AG04449 (cell line): ENCODE measurements at regions not wholly inside any gene's neighbourhood (a gene's known extent, or its start where the extent isn't known, plus 50 kb on each side); places are given as distances from the start of the nearest gene placed in this dataset.

ENCODE experiments used
- CTCF ChIA-PET: fragments of 350-600 bp; formaldehyde crosslinking; extraction: SDS; loops from one replicate; lab custom pipeline; 2021; ENCODE audit warnings: antibody characterized with exemption; lab: Yijun Ruan, JAX
- POLR2A ChIA-PET: fragments of 400-600, 350-600 bp; formaldehyde crosslinking; extraction: SDS; loops from one replicate; lab custom pipeline; 2020; ENCODE audit warnings: antibody characterized with exemption, inconsistent platforms; lab: Yijun Ruan, JAX
- DNase-seq: peaks from one replicate; pipeline ENCODE4 v3.0.0-alpha.2; 2010; ENCODE audit warnings: low read depth, low spot score
- H3K4me3 ChIP-seq: 2 replicates; pipeline ENCODE4 v1.5.1; 2011; ENCODE audit warnings: low read depth, mild to moderate bottlenecking, control low read depth, low read length
- CTCF ChIP-seq: IDR thresholded peaks from one replicate; pipeline ENCODE4 v1.5.1; 2011; ENCODE audit warnings: mild to moderate bottlenecking, moderate library complexity, low read length, control low read depth, inconsistent platforms; ENCODE audit not compliant: insufficient read depth; ENCODE audit errors: missing control alignments

DNA sequence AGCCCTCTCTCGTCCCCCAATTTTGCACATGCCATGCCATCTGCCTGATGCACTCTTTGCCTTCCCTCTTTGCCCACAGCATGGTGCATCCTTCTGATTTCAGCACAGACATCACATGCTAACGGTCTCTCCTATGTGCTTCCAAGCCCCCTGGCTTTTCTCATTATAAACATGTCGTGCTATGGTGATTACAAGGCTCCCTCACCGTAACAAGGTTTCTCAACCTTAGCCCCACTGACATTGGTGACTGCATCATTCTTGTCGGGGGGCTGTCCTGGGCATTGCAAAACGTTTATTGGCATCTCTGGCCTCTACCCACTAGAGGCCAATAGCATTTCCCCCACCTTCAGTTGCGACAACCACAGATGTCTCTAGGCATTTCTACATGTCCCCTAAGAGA is 187.2 kb downstream of the TFAP2C start:
- POLR2A ChIA-PET = no interaction called here
- CTCF ChIA-PET = no interaction called here
- TF ChIP-seq CTCF = no peak
- no peak for DNase-seq
- H3K4me3 ChIP-seq = no peak overlapping the region

GRCh38 chr20:56817780-56818675 is 188.9 kb downstream of the TFAP2C start:
- POLR2A ChIA-PET = no interaction called here
- no peak overlapping the region for H3K4me3 ChIP-seq
- TF ChIP-seq CTCF = no peak
- CTCF ChIA-PET = no interaction called here
- no peak for DNase-seq

DNA sequence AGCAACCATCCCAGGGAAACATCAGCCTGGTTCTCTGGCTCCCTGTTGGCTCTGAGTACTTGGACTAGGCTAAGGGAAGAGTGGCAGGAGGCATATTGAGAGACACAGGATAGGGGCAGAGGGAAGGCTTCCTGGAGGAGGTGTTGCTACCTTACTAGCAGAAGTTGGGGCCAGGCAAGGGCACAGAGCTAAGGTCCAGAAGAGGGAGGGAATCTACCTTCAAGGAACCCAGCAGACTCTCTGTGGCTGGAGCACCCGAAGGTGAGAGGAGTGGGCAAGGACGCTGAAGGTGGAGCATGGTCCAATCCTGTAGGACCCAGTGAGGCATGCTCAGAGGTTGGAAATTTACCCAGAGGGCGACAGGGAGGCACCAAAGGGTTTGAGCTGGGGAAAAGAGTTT is 191.9 kb downstream of the TFAP2C start:
- POLR2A ChIA-PET = no interaction called here
- H3K4me3 ChIP-seq = no peak overlapping the region
- TF ChIP-seq CTCF = no peak
- no peak for DNase-seq
- CTCF ChIA-PET = no interaction called here

DNA sequence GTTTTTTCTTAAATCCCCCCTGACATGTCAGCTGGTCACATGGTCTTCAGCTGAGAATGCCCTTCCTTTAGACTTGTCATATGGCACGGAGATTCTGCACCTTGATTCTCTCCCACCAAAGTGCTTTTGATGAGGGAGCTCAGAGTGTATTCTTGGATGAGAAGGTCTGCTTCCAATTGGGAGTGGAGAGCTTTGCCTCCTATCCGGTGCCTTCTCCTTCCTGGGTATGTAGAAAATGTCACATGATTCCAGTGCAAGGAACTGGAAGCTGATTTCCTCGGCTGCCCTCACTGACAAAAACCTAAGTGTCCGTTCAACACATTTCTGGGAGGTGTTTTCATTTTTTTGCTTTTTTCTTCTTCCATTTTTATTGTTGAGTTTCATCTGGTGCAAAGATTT is 197.2 kb downstream of the TFAP2C start:
- DNase-seq = no peak
- ChIA-PET POLR2A (interaction anchor here (0.9 to 1.3 kb wide), 2 partner anchors 38 to 189 kb away, joined by 3 read pairs; no protein-coding TSS in a partner anchor), CTCF (interaction anchor here (1.0 to 2.5 kb wide), 3 partner anchors 22 to 196 kb away, joined by 3 to 9 read pairs (median 4); no protein-coding TSS in a partner anchor)
- no peak for TF ChIP-seq CTCF
- H3K4me3 ChIP-seq = peak overlapping the region; percentile 24

GRCh38 chr20:56826705-56827665 is 197.9 kb downstream of the TFAP2C start:
- no peak for DNase-seq
- ChIA-PET CTCF (interaction anchor here (2.5 kb wide), 1 partner anchor 197 kb away, joined by 9 read pairs; no protein-coding TSS in a partner anchor), POLR2A (interaction anchor here (0.9 to 1.3 kb wide), 2 partner anchors 39 to 190 kb away, joined by 3 read pairs; no protein-coding TSS in a partner anchor)
- TF ChIP-seq CTCF = no peak
- H3K4me3 ChIP-seq = peak overlapping the region; percentile 15
